ENCODE measurements at regions not wholly inside any gene's neighbourhood (a gene's known extent, or its start where the extent isn't known, plus 50 kb on each side); places are given as distances from the start of the nearest gene placed in this dataset.

DNA sequence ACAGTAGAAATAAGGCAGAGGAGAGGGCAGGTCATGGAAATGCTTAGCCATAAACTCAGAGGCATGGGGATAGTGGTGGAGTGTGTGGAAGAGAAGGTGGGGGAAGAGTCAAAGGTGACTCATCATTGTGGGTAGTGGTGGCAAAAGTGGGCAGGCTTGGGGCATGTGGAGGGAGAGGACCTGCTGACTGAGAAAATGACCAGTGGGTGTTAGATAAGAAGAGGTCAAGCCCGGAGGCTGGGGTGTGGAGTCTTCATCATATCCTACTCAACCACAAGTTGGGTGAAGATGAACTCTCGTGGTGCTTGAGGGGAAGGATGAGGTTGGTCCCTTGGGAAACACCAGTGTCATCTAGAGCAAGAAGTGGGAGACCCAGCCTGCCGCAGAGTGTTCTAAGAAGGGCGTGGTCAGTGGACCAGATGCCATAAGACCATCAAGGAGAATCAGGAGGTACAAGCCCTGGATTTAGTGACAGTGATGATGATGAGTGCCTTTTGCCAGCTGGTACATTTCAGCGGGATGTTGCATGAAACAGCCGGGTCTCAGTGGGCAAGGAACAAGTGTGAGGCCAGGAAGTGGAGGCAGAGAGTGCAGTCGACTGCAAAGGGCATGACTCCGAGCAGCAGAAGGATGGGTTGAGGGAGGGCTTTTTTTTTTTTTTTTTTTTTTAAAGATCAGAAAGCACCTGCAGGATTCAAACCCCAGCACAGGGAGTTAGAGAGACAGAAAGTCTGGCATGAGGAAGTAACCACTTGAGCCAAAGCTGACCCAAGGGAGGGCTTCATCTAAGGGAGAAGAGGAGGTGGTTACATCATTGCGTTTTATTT lies 122.6 kb upstream of the SPRED2 start:
- TF ChIP-seq, protein P1, sequence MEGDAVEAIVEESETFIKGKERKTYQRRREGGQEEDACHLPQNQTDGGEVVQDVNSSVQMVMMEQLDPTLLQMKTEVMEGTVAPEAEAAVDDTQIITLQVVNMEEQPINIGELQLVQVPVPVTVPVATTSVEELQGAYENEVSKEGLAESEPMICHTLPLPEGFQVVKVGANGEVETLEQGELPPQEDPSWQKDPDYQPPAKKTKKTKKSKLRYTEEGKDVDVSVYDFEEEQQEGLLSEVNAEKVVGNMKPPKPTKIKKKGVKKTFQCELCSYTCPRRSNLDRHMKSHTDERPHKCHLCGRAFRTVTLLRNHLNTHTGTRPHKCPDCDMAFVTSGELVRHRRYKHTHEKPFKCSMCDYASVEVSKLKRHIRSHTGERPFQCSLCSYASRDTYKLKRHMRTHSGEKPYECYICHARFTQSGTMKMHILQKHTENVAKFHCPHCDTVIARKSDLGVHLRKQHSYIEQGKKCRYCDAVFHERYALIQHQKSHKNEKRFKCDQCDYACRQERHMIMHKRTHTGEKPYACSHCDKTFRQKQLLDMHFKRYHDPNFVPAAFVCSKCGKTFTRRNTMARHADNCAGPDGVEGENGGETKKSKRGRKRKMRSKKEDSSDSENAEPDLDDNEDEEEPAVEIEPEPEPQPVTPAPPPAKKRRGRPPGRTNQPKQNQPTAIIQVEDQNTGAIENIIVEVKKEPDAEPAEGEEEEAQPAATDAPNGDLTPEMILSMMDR (IDR thresholded peaks at IDR 0.05): no peak
- no peak for TF ChIP-seq POLR2A (IDR thresholded peaks at IDR 0.05)
